Loucy (cell line): ENCODE measurements at regions not wholly inside any gene's neighbourhood (a gene's known extent, or its start where the extent isn't known, plus 50 kb on each side); places are given as distances from the start of the nearest gene placed in this dataset.

ENCODE experiments used
- H2AFZ ChIP-seq: fragments of 200-600 bp; sonication (generic); 2 replicates; pipeline ENCODE4 v1.6.0; 2016; ENCODE audit warnings: antibody characterized with exemption, mild to moderate bottlenecking, low read length, moderate library complexity
- H3F3A ChIP-seq: fragments of 200-600 bp; 2 replicates; pipeline ENCODE4 v1.6.0; 2016; ENCODE audit warnings: antibody characterized with exemption, low read depth, mild to moderate bottlenecking
- H3K27me3 ChIP-seq: fragments of 200-600 bp; sonication (generic); 2 replicates; pipeline ENCODE4 v1.6.1; 2014; ENCODE audit warnings: low read length, mild to moderate bottlenecking; ENCODE audit not compliant: insufficient read depth, poor library complexity, severe bottlenecking
- H3K36me3 ChIP-seq: fragments of 200-600 bp; sonication (generic); 2 replicates; pipeline ENCODE4 v1.6.1; 2016; ENCODE audit warnings: low read length; ENCODE audit not compliant: insufficient read depth
- H3K4me1 ChIP-seq: fragments of 200-600 bp; sonication (generic); 2 replicates; pipeline ENCODE4 v1.5.1; 2014; ENCODE audit warnings: low read length, mild to moderate bottlenecking; ENCODE audit not compliant: insufficient read depth, poor library complexity, severe bottlenecking
- H3K4me2 ChIP-seq: fragments of 200-600 bp; sonication (generic); 2 replicates; pipeline ENCODE4 v1.6.0; 2014; ENCODE audit warnings: antibody characterized with exemption, low read length, low read depth, mild to moderate bottlenecking; ENCODE audit not compliant: poor library complexity, severe bottlenecking
- H3K4me3 ChIP-seq: fragments of 200-600 bp; sonication (generic); 2 replicates; pipeline ENCODE4 v1.5.1; 2014; ENCODE audit warnings: low read length, mild to moderate bottlenecking, mixed read lengths; ENCODE audit not compliant: poor library complexity, severe bottlenecking
- H3K79me2 ChIP-seq: fragments of 200-600 bp; sonication (generic); 2 replicates; pipeline ENCODE4 v1.6.1; 2014; ENCODE audit warnings: low read length; ENCODE audit not compliant: insufficient read depth
- H3K9ac ChIP-seq: fragments of 200-600 bp; sonication (generic); 2 replicates; pipeline ENCODE4 v1.6.0; 2014; ENCODE audit warnings: mild to moderate bottlenecking, low read depth, low read length, moderate library complexity; ENCODE audit not compliant: poor library complexity, severe bottlenecking
- H3K9me2 ChIP-seq: fragments of 200-600 bp; sonication (generic); replicated peaks from 2 replicates; pipeline ENCODE4 v1.6.1; 2016; ENCODE audit warnings: low read depth, low read length, mixed read lengths
- H3K9me3 ChIP-seq: fragments of 200-600 bp; sonication (generic); 2 replicates; pipeline ENCODE4 v1.6.1; 2014; ENCODE audit warnings: mild to moderate bottlenecking, antibody characterized with exemption, low read length, low read depth; ENCODE audit not compliant: insufficient read depth
- H4K20me1 ChIP-seq: fragments of 200-600 bp; sonication (generic); 2 replicates; pipeline ENCODE4 v1.6.0; 2014; ENCODE audit warnings: antibody characterized with exemption, low read length, mild to moderate bottlenecking; ENCODE audit not compliant: insufficient read depth, poor library complexity, severe bottlenecking
- EZH2phosphoT487 ChIP-seq: fragments of 200-600 bp; IDR thresholded peaks from 2 replicates; pipeline ENCODE4 v1.6.1; 2018; ENCODE audit warnings: antibody characterized with exemption, mild to moderate bottlenecking, moderate library complexity, borderline replicate concordance
- TF ChIP-seq, protein P1 (sequence below): fragments of 200-600 bp; sonication (generic); conservative IDR thresholded peaks from 2 replicates; pipeline ENCODE4 v1.5.1; 2014; ENCODE audit warnings: mild to moderate bottlenecking, antibody characterized with exemption, low read length

DNA sequence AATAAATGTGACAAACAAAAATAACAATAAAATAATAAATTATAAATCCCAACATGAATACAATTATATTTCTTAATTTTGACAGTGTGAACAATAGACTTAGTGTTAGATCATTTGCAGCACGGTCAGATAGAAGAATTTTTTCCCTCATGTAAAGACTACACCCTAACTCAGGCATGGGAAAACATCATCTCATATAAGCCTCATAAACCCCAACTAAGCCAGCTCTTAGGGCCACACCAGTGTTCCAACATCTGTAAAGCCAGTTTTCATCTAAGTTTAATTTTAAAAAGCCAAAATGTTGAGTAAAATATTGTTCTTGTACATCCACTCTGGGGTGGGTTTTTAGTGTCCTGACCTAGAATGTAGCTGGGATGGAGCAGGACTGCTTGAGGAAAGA is 167.4 kb downstream of the QRSL1 start:
- H3F3A ChIP-seq = no peaks in the 10 kb centered on the region

DNA sequence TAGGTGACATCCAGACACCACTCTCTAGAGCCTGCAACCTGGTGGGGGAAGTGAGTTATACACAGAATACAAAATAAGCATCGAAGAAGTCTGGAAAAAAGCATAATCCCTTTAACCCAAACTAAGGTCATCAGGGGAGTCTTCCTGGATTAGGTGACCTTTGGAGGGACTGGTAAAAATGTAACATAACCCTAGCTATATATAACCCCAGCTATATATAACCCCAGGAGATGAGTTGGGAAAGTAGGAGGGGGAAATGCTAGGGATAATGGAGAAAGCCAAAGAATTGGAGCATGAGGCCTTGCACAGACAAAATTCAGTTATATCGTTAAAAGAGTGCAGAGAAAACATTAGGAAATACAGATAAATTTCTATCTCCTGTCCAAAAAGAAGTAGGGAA is 164.8 kb downstream of the QRSL1 start:
- H3K4me1 ChIP-seq = peaks cover 14% of the 10 kb centered on the region
- no peak overlapping the region for H3K4me3 ChIP-seq
- H3K9me3 ChIP-seq = no peaks in the 10 kb centered on the region
- no peaks in the 10 kb centered on the region for H3K36me3 ChIP-seq
- H3K79me2 ChIP-seq = no peaks in the 10 kb centered on the region
- TF ChIP-seq EZH2phosphoT487 = no peak
- TF ChIP-seq, protein P1, sequence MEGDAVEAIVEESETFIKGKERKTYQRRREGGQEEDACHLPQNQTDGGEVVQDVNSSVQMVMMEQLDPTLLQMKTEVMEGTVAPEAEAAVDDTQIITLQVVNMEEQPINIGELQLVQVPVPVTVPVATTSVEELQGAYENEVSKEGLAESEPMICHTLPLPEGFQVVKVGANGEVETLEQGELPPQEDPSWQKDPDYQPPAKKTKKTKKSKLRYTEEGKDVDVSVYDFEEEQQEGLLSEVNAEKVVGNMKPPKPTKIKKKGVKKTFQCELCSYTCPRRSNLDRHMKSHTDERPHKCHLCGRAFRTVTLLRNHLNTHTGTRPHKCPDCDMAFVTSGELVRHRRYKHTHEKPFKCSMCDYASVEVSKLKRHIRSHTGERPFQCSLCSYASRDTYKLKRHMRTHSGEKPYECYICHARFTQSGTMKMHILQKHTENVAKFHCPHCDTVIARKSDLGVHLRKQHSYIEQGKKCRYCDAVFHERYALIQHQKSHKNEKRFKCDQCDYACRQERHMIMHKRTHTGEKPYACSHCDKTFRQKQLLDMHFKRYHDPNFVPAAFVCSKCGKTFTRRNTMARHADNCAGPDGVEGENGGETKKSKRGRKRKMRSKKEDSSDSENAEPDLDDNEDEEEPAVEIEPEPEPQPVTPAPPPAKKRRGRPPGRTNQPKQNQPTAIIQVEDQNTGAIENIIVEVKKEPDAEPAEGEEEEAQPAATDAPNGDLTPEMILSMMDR = no peak
- H3K4me2 ChIP-seq = no peak overlapping the region
- H3K9me2 ChIP-seq = no peaks in the 10 kb centered on the region
- peaks cover 39% of the 10 kb centered on the region for H3K27me3 ChIP-seq
- no peak overlapping the region for H2AFZ ChIP-seq
- no peaks in the 10 kb centered on the region for H3F3A ChIP-seq
- H3K9ac ChIP-seq = no peak overlapping the region
- H4K20me1 ChIP-seq = no peaks in the 10 kb centered on the region

More for the DNA sequence above, 167.4 kb downstream of the QRSL1 start:
- TF ChIP-seq, protein P1 = no peak
- Histone ChIP-seq H3K9ac (no peak overlapping the region), H3K79me2 (no peaks in the 10 kb centered on the region), H3K4me3 (no peak overlapping the region), H2AFZ (no peak overlapping the region), H3K4me1 (peaks cover 17% of the 10 kb centered on the region), H3K36me3 (no peaks in the 10 kb centered on the region), H3K9me2 (no peaks in the 10 kb centered on the region), H4K20me1 (no peaks in the 10 kb centered on the region), H3K9me3 (no peaks in the 10 kb centered on the region), H3K4me2 (no peak overlapping the region), H3K27me3 (peaks cover 48% of the 10 kb centered on the region)

- Histone ChIP-seq H3K9me2 (no peaks in the 10 kb centered on the region), H2AFZ (no peak overlapping the region), H3K27me3 (peaks cover 37% of the 10 kb centered on the region), H3K9me3 (no peaks in the 10 kb centered on the region), H3K79me2 (no peaks in the 10 kb centered on the region), H3F3A (no peaks in the 10 kb centered on the region), H3K4me2 (no peak overlapping the region), H3K4me3 (no peak overlapping the region), H3K36me3 (no peaks in the 10 kb centered on the region), H3K9ac (no peak overlapping the region), H4K20me1 (no peaks in the 10 kb centered on the region), H3K4me1 (peaks cover 3% of the 10 kb centered on the region)
- TF ChIP-seq, protein P1 = no peak
- no peak for TF ChIP-seq EZH2phosphoT487
Measured at GRCh38 chr6:106792536-106793236, 163.3 kb downstream of the QRSL1 start.
